CD4-positive, alpha-beta memory T cell (primary cell): ENCODE measurements at regions not wholly inside any gene's neighbourhood (a gene's known extent, or its start where the extent isn't known, plus 50 kb on each side); places are given as distances from the start of the nearest gene placed in this dataset.

Experiments used
- CTCF ChIA-PET: fragments of 350-600 bp; sonication (Branson Sonifier 250); formaldehyde crosslinking; loops from one replicate; lab custom pipeline; 2021; ENCODE audit warnings: inconsistent platforms; ENCODE audit not compliant: partially characterized antibody; lab: Charles Lee
- POLR2A ChIA-PET: fragments of 350-600 bp; sonication (Branson Sonifier 250); formaldehyde crosslinking; loops from one replicate; lab custom pipeline; 2021; ENCODE audit not compliant: partially characterized antibody; lab: Charles Lee
- DNase-seq, 5 donors: peaks; one replicate each; pipeline versions ENCODE4 v3.0.0 to v3.0.0-alpha.2; 2020 to 2022; ENCODE audit warnings: mixed read lengths in 1 of 5
- H3K27ac ChIP-seq: one replicate; pipeline ENCODE4 v1.7.0; 2013; ENCODE audit warnings: low read depth, low read length
- H3K27me3 ChIP-seq: 2 replicates; pipeline ENCODE4 v1.7.0; 2013; ENCODE audit warnings: mild to moderate bottlenecking, low read length, moderate library complexity; ENCODE audit not compliant: insufficient read depth
- H3K36me3 ChIP-seq: 2 replicates; pipeline ENCODE4 v1.7.0; 2013; ENCODE audit warnings: mild to moderate bottlenecking, low read length, moderate library complexity; ENCODE audit not compliant: insufficient read depth
- H3K4me1 ChIP-seq: 2 replicates; pipeline ENCODE4 v1.7.0; 2013; ENCODE audit warnings: mild to moderate bottlenecking, low read length, moderate library complexity; ENCODE audit not compliant: insufficient read depth
- H3K4me3 ChIP-seq, 2 donors: one replicate each; pipeline ENCODE4 v1.7.0; 2013; ENCODE audit warnings: low read length in 2 of 2, mild to moderate bottlenecking in 1 of 2
- H3K9me3 ChIP-seq, 2 donors: one replicate each; pipeline ENCODE4 v1.7.0; 2013; ENCODE audit warnings: low read length in 2 of 2, control low read depth in 1 of 2; ENCODE audit not compliant: control insufficient read depth in 1 of 2
- H3K27ac Mint-ChIP-seq, 7 donors: one replicate each; pipeline ENCODE4 v1.8.0; 2020 to 2021; ENCODE audit warnings: mixed read lengths in 7 of 7, mild to moderate bottlenecking in 6 of 7, inconsistent platforms in 3 of 7, moderate library complexity in 3 of 7
- H3K27me3 Mint-ChIP-seq, 2 donors: one replicate each; pipeline ENCODE4 v1.8.0; 2020 to 2021; ENCODE audit warnings: mixed read lengths in 2 of 2
- H3K36me3 Mint-ChIP-seq, 2 donors: one replicate each; pipeline ENCODE4 v1.8.0; 2020 to 2021; ENCODE audit warnings: mixed read lengths in 2 of 2, inconsistent platforms in 1 of 2, mild to moderate bottlenecking in 1 of 2
- H3K4me1 Mint-ChIP-seq, 4 donors: one replicate each; pipeline ENCODE4 v1.8.0; 2020 to 2021; ENCODE audit warnings: mixed read lengths in 4 of 4, mild to moderate bottlenecking in 1 of 4
- H3K4me3 Mint-ChIP-seq, 8 donors: one replicate each; pipeline ENCODE4 v1.8.0; 2020 to 2021; ENCODE audit warnings: mixed read lengths in 8 of 8, mild to moderate bottlenecking in 7 of 8, moderate library complexity in 6 of 8, inconsistent platforms in 3 of 8
- H3K9me3 Mint-ChIP-seq, 8 donors: one replicate each; pipeline ENCODE4 v1.8.0; 2020 to 2021; ENCODE audit warnings: mixed read lengths in 8 of 8, mild to moderate bottlenecking in 5 of 8, inconsistent platforms in 3 of 8, moderate library complexity in 1 of 8
- intact Hi-C: fragments of 100-400 bp; cut with micrococcal nuclease; formaldehyde crosslinking; loops from one replicate; pipeline ENCODE4 v1.15.1; 2023

GRCh38 chr13:111857846-111858560 lies 208.9 kb upstream of the SOX1 start:
- Mint-ChIP-seq H3K27ac (no peak overlapping the region), H3K4me1 (no peaks in the 10 kb centered on the region), H3K27me3 (no peaks in the 10 kb centered on the region), H3K36me3 (no peaks in the 10 kb centered on the region), H3K4me3 (no peak overlapping the region), H3K9me3 (peaks cover 0 to 12% (median 0%) of the 10 kb centered on the region in 8 donors)
- Histone ChIP-seq H3K27ac (no peak overlapping the region), H3K9me3 (no peaks in the 10 kb centered on the region), H3K36me3 (no peaks in the 10 kb centered on the region), H3K4me1 (no peaks in the 10 kb centered on the region), H3K27me3 (no peaks in the 10 kb centered on the region), H3K4me3 (no peak overlapping the region)
- no peak for DNase-seq
- intact Hi-C loops: no loop called here
- ChIA-PET POLR2A (no interaction called here), CTCF (no interaction called here)

GRCh38 chr13:111858571-111858970 lies 208.4 kb upstream of the SOX1 start:
- no peaks in the 10 kb centered on the region for H3K27me3 Mint-ChIP-seq
- CTCF ChIA-PET: no interaction called here

DNA sequence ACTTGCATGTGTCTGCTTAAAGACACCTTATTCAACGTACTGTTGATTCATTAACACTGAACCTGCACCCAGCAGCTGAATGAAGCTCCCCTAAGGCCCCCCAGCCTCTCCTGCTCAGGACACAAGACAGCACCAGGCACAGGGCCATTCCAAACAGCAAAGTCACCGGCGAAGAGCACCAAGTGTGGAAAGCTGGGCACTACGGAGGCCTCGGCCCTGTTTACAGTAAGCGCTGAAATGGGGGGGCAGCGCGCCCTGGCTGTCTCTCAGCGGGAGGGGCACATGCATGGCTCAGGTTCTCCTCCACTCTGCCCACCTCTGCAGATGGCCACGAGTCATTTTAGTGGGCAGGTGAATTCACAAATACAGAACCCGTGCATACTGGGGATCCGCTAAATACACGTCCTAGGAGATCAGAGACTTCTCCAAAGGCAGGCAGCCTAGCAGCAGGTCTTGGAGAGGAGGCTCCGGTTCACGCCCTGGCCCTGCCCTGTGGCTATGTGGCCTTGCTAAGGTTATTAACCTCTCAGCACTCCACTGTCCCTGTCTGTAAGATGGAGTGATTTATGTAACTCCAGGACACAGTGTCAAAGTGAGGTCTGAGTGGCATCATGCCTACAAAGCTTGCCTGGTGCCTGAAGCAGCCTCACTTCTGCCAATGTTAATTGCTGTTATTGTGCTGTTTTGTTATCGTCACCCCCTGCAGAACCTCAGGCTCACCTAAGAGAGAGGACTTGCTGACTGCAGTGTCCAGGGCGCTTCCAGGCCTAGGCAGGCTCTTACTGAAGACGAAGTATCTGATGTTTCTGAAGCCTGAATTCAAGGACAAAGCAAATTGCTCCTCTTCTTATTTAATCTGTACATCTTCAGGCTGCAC lies 207.4 kb upstream of the SOX1 start:
- no peak overlapping the region for H3K4me3 Mint-ChIP-seq
- no peaks in the 10 kb centered on the region for H3K27me3 Mint-ChIP-seq
- DNase-seq: no peak
- no peak overlapping the region for H3K27ac ChIP-seq
- intact Hi-C loops: no loop called here
- no peaks in the 10 kb centered on the region for H3K36me3 Mint-ChIP-seq
- ChIA-PET CTCF (no interaction called here), POLR2A (no interaction called here)
- H3K4me1 ChIP-seq: no peaks in the 10 kb centered on the region
- H3K4me1 Mint-ChIP-seq: no peaks in the 10 kb centered on the region
- H3K36me3 ChIP-seq: no peaks in the 10 kb centered on the region
- H3K9me3 ChIP-seq: no peaks in the 10 kb centered on the region
- peaks cover 0 to 12% (median 0%) of the 10 kb centered on the region in 8 donors for H3K9me3 Mint-ChIP-seq
- H3K4me3 ChIP-seq: no peak overlapping the region
- H3K27me3 ChIP-seq: no peaks in the 10 kb centered on the region
- H3K27ac Mint-ChIP-seq: no peak overlapping the region

More at GRCh38 chr13:111858571-111858970, 208.4 kb upstream of the SOX1 start:
- intact Hi-C loops: no loop called here
- Histone ChIP-seq H3K4me3 (no peak overlapping the region), H3K27me3 (no peaks in the 10 kb centered on the region), H3K27ac (no peak overlapping the region), H3K36me3 (no peaks in the 10 kb centered on the region), H3K9me3 (no peaks in the 10 kb centered on the region), H3K4me1 (no peaks in the 10 kb centered on the region)
- H3K36me3 Mint-ChIP-seq: no peaks in the 10 kb centered on the region
- POLR2A ChIA-PET: no interaction called here
- no peaks in the 10 kb centered on the region for H3K4me1 Mint-ChIP-seq
- H3K27ac Mint-ChIP-seq: no peak overlapping the region
- peaks cover 0 to 12% (median 0%) of the 10 kb centered on the region in 8 donors for H3K9me3 Mint-ChIP-seq
- no peak for DNase-seq
- no peak overlapping the region for H3K4me3 Mint-ChIP-seq

DNA sequence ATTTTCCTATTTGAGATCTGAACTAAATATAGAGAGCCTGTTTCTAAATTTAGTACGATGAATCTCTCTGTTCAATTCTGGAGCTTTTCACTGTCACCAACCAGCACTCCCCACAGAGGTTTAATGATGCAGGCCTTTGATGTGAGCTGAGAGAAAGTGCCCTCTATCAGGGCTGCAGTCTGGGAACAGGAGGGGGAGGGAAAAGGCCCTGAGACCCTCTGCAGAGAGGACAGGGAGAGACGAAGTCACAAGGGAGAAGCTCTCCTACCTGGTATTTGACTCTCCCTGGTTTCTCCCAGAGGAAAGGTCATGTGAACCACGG lies 206.8 kb upstream of the SOX1 start:
- Histone ChIP-seq H3K27me3 (no peaks in the 10 kb centered on the region), H3K4me1 (no peaks in the 10 kb centered on the region), H3K4me3 (no peak overlapping the region), H3K9me3 (no peaks in the 10 kb centered on the region), H3K36me3 (no peaks in the 10 kb centered on the region), H3K27ac (no peak overlapping the region)
- Mint-ChIP-seq H3K27me3 (no peaks in the 10 kb centered on the region), H3K4me3 (no peak overlapping the region), H3K9me3 (peaks cover 0 to 12% (median 0%) of the 10 kb centered on the region in 8 donors), H3K36me3 (no peaks in the 10 kb centered on the region), H3K27ac (no peak overlapping the region), H3K4me1 (no peaks in the 10 kb centered on the region)
- DNase-seq: no peak
- ChIA-PET POLR2A (no interaction called here), CTCF (no interaction called here)
- intact Hi-C loops: no loop called here

- Mint-ChIP-seq H3K9me3 (peaks cover 0 to 12% (median 0%) of the 10 kb centered on the region in 8 donors), H3K4me1 (no peaks in the 10 kb centered on the region)
Observed at GRCh38 chr13:111861319-111861718, 205.6 kb upstream of the SOX1 start.

GRCh38 chr13:111861766-111862366 lies 205.1 kb upstream of the SOX1 start:
- no peak for DNase-seq
- H3K36me3 Mint-ChIP-seq: no peaks in the 10 kb centered on the region
- ChIA-PET CTCF (no interaction called here), POLR2A (no interaction called here)
- H3K27me3 ChIP-seq: no peaks in the 10 kb centered on the region
- peak overlapping the region in 1 of 8 donors; percentile 2 for H3K4me3 Mint-ChIP-seq
- H3K9me3 Mint-ChIP-seq: peaks cover 0 to 12% (median 0%) of the 10 kb centered on the region in 8 donors
- H3K27ac Mint-ChIP-seq: no peak overlapping the region
- H3K4me1 ChIP-seq: no peaks in the 10 kb centered on the region
- H3K4me3 ChIP-seq: no peak overlapping the region
- no peaks in the 10 kb centered on the region for H3K27me3 Mint-ChIP-seq
- intact Hi-C loops: no loop called here
- no peaks in the 10 kb centered on the region for H3K4me1 Mint-ChIP-seq
- no peaks in the 10 kb centered on the region for H3K36me3 ChIP-seq
- no peaks in the 10 kb centered on the region for H3K9me3 ChIP-seq
- H3K27ac ChIP-seq: no peak overlapping the region

More at GRCh38 chr13:111861319-111861718, 205.6 kb upstream of the SOX1 start:
- Histone ChIP-seq H3K36me3 (no peaks in the 10 kb centered on the region), H3K4me3 (no peak overlapping the region), H3K4me1 (no peaks in the 10 kb centered on the region), H3K27ac (no peak overlapping the region), H3K27me3 (no peaks in the 10 kb centered on the region), H3K9me3 (no peaks in the 10 kb centered on the region)
- POLR2A ChIA-PET: no interaction called here
- no peak overlapping the region for H3K4me3 Mint-ChIP-seq
- H3K36me3 Mint-ChIP-seq: no peaks in the 10 kb centered on the region
- no peak overlapping the region for H3K27ac Mint-ChIP-seq
- CTCF ChIA-PET: no interaction called here
- DNase-seq: no peak
- intact Hi-C loops: no loop called here
- H3K27me3 Mint-ChIP-seq: no peaks in the 10 kb centered on the region
